GM19025 (cell line): ENCODE measurements at regions not wholly inside any gene's neighbourhood (a gene's known extent, or its start where the extent isn't known, plus 50 kb on each side); places are given as distances from the start of the nearest gene placed in this dataset.
"Not testable (repeated sequence)": the region's sequence is repeated elsewhere in the genome, so short reads cannot be mapped to it uniquely, and the experiment has no call there.

Source experiments
- ATAC-seq: cut with Tn5 transposase; IDR thresholded peaks from one replicate; pipeline ENCODE4 v1.9.1; 2021; ENCODE audit warnings: mild to moderate bottlenecking, low read depth, moderate library complexity; ENCODE audit not compliant: unreplicated experiment

DNA sequence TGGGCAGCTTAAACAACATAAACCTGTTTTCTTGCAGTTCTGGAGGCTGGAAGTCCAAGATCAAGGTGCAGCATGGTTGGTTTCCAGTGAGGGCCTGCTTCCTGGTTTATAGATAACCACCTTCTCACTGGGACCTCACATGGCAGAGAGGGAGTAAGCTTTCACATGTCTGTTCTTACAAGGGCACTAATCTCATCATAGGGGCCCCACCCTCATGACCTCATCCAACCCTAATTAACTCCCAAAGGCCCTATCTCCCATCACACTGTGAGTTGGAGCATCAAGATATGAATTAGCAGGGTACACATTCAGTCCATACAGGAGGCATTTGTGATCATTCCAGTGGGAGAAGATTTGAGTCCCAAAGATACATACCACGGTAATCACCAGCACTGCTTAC, 50.5 kb upstream of the GRIN2A start:
- no peak for ATAC-seq

DNA sequence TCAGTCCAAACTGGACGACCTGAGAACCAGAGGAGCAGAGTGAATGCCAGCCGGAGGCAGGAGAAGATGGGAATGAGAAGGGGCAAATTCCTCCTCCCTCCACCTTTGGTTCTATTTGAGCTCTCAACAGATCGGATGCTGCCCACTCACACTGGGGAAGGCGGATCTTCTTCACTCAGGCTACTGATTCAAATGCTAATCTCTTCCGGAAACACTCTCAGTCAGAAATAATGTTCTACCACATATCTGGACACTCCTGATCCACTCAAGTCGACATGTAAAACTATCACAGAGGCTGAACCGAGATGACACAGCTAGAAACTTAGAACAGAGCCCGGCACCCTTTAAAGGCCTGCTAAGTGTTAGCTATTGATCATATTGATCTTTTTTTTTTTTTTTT, 57.4 kb upstream of the GRIN2A start:
- ATAC-seq, result no peak

- ATAC-seq, result no peak
Measured at GRCh38 chr16:10240854-10241613, 58.8 kb upstream of the GRIN2A start.

GRCh38 chr16:10242097-10242496, 59.9 kb upstream of the GRIN2A start:
- no peak for ATAC-seq

- ATAC-seq, result no peak
Measured at GRCh38 chr16:10242916-10243315, 60.7 kb upstream of the GRIN2A start.

GRCh38 chr16:10245002-10245401, 62.8 kb upstream of the GRIN2A start:
- ATAC-seq, result no peak

DNA sequence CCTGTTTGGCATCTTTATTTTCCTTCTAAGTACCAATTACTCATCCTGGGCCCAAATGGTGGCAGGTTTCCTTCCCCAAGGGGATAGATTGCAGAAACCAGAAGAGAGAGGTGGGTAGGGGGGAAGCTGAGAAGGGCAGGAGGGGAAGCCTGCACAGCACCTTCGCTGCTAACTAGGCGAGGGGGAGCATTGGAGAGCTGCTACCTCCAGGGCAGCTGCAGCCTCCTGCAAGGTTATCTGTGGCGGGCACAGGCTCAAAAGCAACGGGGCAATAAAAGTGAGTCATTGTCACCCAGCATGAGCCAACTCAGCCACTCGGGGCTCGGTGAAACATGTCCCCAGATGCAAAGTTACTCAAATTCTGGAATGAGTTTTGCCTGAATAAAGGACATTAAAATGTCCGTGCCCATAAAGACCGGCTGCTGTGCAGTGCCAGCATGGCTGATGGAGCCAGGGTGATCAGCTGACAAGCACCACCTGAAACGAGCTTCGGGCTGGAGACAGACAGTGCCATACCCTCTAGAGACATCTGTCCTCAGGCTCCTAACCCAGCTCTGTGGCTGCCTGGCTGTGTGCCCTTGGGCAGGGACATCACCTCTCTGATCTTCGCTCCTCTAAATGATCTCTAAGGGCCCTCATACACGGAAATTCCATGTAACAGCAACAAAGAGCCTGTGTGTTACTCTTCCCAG, 68.1 kb upstream of the GRIN2A start:
- ATAC-seq, result no peak

DNA sequence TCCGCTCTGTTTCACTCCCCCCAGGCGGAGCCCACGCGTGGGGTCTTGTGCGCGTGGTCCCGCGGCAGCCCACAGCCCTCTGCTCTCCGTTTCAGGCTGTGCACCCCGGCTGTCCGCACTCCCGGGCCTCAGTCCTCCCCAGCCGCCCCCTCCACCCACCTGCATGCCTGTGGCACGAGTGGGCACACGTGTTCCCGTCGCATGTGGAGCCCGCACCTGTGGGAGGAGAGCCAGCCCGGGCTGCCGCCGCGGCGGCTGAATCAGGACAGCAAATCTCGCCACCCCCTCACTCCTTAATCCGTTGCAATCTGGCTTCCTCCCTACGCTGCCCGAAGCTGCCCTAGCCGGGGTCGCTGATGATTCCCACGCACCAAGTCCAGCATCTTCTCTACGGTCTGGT, 69.9 kb upstream of the GRIN2A start:
- no peak for ATAC-seq

- no peak for ATAC-seq
Measured at GRCh38 chr16:10253409-10253808, 71.2 kb upstream of the GRIN2A start.

DNA sequence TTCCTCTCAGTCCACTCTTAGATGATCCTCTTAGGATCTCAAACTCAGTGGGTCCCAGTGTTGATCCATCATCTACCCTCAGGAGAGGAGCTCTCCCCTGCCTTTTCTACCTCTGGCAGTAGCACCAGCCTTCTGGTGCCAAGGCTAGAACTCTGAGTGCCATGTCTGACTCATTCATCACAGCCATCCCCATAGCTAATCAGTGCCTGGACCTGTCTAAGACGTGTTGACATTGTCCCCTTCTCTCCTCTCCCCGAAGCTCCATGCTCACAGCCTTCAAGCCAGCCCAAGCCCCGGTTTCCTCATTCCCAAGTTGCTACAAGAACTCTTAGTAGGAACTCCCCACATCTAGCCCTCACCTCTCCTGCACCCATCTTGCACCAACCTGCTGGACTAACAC, 73.5 kb upstream of the GRIN2A start:
- no peak for ATAC-seq

DNA sequence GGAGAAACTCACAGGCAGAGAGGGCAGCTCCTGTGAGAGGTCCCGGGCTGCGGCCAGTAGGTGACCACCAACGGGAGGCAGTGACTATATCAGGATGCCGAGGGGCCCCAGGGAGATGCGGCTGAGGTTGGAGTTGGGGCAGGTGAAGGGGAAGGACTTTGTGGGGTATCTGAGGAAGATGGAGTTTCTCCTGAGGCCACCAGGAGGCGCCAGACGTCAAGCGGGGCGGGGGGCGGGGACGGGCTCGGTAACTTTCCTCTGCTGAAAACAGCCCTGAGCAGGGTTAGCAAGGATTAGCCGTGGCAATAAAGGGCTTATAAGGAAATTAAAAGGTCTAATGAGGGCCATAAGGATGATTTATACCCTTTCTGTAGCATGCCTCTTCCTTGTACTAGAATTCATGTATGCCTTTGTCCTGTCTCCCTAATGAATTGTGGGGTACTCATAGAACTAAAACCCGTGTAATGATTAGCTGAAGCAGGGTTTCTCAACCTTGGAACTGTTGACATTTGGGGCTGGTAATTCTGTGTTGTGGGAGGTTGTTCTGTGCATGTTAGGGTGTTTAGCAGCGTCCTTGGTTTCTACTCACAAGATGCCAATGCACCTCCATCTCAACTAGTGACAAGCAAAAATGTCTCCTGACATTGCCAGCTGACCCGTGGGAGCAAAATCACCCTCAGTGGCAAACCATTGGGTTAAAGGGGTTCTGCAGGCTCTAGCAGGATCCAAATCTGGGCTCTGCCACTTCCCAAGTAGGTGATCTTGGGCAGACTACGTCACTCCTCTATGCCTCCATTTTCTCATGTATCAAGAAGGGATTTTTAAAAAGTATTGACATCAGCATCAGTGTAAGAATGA, 74.8 kb upstream of the GRIN2A start:
- no peak for ATAC-seq

GRCh38 chr16:10257642-10258251, 75.5 kb upstream of the GRIN2A start:
- ATAC-seq, result not testable (repeated sequence)

GRCh38 chr16:10258930-10259603, 76.8 kb upstream of the GRIN2A start:
- ATAC-seq, result not testable (repeated sequence)

GRCh38 chr16:10261077-10261476, 78.8 kb upstream of the GRIN2A start:
- no peak for ATAC-seq

GRCh38 chr16:10261526-10261925, 79.3 kb upstream of the GRIN2A start:
- not testable (repeated sequence) for ATAC-seq

DNA sequence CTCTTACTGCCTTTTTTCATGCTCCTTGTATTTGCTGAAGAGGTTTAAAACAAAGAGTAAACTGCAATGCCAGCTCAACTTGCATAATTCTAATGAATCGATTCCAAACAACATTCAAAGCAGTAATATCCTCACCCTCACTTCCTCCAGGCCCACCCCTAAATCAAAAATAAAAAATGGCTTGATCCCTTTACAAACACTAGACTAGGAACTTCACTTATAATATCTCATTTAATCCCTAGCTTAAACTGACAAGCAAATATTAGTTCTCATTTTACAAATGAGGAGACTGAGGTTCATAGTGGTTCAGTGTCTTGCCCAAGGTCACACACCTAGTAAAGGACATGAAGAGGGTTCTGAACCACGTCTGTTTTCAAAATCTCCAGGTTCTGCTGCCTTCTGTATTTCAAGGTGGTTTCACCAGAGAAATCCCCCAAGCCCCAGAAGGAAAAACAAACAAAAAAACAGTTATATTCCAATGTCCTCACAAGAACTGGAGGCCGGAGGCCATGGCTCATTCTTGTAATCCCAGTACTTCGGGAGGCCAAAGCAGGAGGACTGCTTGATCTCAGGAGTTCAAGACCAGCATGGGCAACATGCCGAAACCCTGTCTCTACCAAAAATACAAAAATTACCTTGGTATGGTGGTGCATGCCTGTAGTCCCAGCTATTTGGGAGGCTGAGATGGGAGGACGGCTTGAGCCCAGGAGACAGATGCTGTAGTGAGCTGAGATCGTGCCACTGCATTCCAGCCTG, 80.3 kb upstream of the GRIN2A start:
- ATAC-seq, result no peak

DNA sequence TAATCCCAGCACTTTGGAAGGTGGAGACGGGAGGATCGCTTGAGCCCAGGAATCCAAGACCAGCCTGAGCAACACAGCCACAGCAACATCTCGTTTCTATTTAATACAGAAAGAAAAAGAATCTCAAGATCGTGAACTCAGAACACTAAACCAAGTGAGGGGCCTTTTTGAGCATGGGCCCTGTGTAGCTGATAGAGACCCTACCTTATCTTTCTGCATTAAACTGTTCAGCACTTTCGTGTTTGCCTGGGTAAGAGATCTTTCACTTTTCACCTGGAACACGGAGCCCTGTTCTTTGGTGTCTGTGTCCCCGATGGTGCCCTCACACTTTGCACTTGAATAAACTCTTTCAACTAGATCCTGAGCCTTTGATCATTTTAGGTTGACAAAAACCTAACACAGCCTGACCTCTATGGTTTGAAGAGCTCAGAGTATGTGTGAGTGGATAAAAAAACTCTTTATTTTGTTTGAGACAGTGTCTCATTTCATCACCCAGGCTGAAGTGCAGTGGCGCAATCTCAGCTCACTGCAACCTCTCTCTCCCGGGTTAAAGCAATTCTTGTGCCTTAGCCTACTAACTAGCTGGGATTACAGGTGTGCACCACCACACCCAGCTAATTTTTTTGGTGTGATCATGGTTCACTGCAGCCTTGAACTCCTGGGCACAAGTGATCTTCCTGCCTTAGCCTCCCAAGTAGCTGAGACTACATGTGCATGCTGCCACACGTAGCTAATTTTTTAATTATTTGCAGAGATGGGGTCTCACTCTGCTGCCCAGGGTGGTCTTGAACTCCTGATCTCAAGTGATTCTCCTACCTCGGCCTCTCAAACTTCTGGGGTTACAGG, 83.8 kb upstream of the GRIN2A start:
- no peak for ATAC-seq

GRCh38 chr16:10266809-10267208, 84.6 kb upstream of the GRIN2A start:
- ATAC-seq, result no peak

GRCh38 chr16:10269632-10270031, 87.4 kb upstream of the GRIN2A start:
- ATAC-seq, result no peak
